Fibroblast of the aortic adventitia (primary cell): ENCODE measurements at regions not wholly inside any gene's neighbourhood (a gene's known extent, or its start where the extent isn't known, plus 50 kb on each side); places are given as distances from the start of the nearest gene placed in this dataset.

ENCODE experiments used
- DNase-seq: peaks from one replicate; pipeline ENCODE4 v3.0.0-alpha.2; 2010; ENCODE audit warnings: low read depth
- H3K4me3 ChIP-seq: 2 replicates; pipeline ENCODE4 v1.5.1; 2011; ENCODE audit warnings: low read depth, mild to moderate bottlenecking, control low read depth, low read length, moderate library complexity
- TF ChIP-seq, protein P1 (sequence below): IDR thresholded peaks from 2 replicates; pipeline ENCODE4 v1.5.1; 2011; ENCODE audit warnings: mild to moderate bottlenecking, low read length, control low read depth, inconsistent platforms; ENCODE audit not compliant: insufficient read depth

DNA sequence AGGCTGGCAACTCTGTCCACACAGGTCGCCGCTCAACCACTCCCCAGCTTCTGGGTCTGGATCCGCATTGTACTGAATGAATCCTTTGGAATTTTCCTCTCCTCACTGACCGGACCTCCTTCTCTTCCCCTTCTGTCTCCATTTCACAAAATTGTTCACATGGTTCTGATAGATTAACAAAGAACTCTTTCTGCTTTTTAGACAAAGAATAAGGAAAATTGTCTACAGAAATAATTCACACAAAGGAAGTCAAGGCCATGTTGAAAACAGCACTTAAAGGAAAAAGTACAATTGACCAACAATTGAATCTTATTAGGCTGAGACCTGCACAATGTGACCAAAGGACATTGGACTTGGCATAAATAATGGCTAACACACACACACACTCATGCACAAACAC, 73.6 kb upstream of the GLI2 start:
- TF ChIP-seq, protein P1, sequence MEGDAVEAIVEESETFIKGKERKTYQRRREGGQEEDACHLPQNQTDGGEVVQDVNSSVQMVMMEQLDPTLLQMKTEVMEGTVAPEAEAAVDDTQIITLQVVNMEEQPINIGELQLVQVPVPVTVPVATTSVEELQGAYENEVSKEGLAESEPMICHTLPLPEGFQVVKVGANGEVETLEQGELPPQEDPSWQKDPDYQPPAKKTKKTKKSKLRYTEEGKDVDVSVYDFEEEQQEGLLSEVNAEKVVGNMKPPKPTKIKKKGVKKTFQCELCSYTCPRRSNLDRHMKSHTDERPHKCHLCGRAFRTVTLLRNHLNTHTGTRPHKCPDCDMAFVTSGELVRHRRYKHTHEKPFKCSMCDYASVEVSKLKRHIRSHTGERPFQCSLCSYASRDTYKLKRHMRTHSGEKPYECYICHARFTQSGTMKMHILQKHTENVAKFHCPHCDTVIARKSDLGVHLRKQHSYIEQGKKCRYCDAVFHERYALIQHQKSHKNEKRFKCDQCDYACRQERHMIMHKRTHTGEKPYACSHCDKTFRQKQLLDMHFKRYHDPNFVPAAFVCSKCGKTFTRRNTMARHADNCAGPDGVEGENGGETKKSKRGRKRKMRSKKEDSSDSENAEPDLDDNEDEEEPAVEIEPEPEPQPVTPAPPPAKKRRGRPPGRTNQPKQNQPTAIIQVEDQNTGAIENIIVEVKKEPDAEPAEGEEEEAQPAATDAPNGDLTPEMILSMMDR, result no peak
- no peak for DNase-seq

DNA sequence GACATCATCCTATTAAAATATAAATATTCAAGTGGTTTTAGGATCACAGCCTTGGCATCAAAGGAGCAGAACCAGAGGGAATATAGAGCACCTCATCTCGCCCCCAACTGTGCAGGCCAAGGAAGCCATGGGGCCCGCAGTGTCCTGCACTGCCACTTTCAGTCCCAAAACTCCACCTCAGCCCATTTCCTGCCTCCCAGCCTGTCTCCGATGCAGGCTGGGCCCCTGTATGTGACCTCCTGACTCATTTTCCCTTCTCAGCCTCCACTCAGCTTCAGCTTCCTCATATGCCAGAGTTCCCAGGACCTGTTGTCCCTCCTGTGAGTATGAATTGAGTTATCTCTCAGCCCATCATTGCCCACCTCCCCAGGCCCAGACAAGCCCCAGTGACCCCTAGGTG, 72.9 kb upstream of the GLI2 start:
- H3K4me3 ChIP-seq, result no peak overlapping the region
- no peak for DNase-seq
- TF ChIP-seq, protein P1, result no peak

More for the DNA sequence above, 73.6 kb upstream of the GLI2 start:
- H3K4me3 ChIP-seq, result no peak overlapping the region

DNA sequence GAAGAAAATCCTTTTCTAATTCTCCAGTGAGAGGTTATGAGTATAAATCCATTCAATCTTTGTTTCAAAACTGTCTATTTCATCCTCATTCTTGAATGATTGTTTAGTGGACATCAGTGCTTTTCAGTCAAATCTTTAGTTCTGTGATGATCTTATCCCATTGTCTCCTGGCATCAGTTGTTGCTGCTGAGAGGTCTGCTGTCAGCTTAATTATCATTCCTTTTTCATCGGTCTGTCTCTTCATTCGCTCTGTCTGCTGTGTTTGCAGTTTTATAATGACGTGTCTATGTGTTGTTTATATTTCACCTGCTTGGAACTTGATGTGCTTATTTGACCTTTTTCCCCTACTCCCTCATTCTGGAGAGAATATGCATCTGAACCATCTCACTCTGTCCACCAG, 69.2 kb upstream of the GLI2 start:
- no peak for DNase-seq
- H3K4me3 ChIP-seq, result no peak overlapping the region
- TF ChIP-seq, protein P1, result no peak

DNA sequence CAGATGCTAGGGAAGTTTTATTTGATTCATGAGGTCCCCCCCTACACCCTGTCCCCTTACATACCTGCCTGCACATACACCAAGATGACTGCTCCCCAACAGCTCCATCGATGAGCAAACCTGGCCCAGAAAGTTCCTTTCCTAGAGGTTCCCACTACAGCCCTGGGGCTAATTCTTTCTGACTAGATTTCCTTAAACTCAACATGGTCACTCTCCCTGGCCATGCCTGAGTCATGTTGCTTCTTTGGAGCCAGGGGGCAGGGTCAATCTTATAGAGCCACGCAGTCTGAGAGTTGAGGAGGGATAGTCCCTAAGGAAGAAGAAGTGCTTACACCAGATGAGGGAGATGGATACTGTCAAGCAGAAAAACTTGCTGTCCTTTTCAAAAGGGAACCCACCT, 67.7 kb upstream of the GLI2 start:
- DNase-seq, result no peak
- H3K4me3 ChIP-seq, result no peak overlapping the region
- TF ChIP-seq, protein P1, result no peak

DNA sequence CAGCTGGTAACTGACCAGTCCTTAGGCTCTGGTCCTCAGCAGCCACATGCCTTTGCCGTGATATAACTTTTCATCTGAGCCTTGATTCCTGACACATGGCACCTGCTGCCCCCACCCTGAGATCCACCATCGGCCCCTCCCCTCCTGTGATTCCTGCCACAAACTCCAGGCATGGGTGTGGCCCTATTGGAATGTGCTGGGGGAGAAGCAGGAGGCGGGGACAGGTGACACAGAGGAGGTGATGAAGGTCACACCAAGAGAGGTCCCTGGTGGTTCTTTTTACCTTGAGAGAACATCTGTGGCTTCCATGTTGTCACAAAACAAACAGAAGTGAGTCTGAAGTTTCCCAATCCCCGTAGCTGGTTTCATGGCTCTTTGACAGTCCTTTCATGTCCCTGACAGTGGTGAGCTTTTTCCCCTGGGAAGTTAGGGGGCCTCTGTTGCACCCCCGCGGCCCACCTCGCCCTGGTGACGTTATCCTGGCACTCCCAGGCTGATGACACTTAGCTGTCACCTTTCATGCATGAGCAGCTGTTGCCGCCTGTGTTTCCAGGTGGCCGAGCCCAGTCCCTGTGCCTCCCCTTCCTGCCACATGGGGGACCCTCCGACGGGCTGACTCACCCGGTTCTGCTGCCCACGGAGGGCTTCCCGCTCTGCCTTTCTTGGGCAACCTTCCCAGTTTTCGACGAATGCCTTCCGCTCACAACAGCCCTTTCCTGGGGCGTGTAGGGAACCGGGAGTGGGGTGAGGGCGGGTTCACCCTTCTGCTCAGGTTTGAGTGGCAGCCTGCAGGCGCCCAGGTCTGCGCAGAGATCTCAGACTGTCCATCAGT, 66.3 kb upstream of the GLI2 start:
- TF ChIP-seq, protein P1, result peak; percentile 22
- H3K4me3 ChIP-seq, result no peak overlapping the region
- peak; percentile 17 for DNase-seq

DNA sequence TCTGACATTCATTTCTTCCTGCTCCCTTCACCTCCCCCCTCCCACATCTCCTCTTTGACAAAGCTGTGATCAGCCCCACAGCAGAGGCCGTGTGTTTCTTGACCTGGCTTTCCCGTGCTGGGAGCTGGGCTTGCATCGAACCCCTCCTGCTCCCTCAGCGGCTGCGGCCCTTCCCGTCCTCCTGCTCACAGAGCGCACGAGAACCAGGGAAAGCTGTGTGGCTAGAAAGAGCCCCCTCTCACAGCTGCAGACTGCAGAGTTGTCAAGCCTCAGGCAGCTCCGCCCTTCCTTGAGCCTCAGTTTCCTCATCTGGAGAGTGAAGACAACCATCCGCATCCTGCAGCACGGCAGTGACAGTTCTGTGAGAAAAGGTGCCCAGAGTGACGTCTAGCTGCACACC, 65.7 kb upstream of the GLI2 start:
- no peak for DNase-seq
- H3K4me3 ChIP-seq, result no peak overlapping the region
- TF ChIP-seq, protein P1, result no peak
